MCF 10A (cell line): ENCODE measurements at regions not wholly inside any gene's neighbourhood (a gene's known extent, or its start where the extent isn't known, plus 50 kb on each side); places are given as distances from the start of the nearest gene placed in this dataset.

Source experiments
- BruUV-seq: library from RNA; stranded (reverse); fragments of 400-500 nt; replicated peaks from 2 replicates; lab custom pipeline; 2021; lab: Mats Ljungman, UMichigan
- CTCF ChIA-PET: fragments of 300-600 bp; sonication (Branson Sonifier 250); formaldehyde crosslinking; extraction: SDS; loops from one replicate; lab custom pipeline; 2021; ENCODE audit warnings: antibody characterized with exemption, inconsistent platforms; lab: Yijun Ruan, JAX
- POLR2A ChIA-PET: fragments of 300-600, 350-650 bp; sonication (Branson Sonifier 250); formaldehyde crosslinking; extraction: SDS; loops from one replicate; lab custom pipeline; 2020; ENCODE audit warnings: antibody characterized with exemption, inconsistent platforms; lab: Yijun Ruan, JAX
- DNase-seq: peaks from one replicate; pipeline ENCODE4 v3.0.0-alpha.2; 2018; ENCODE audit not compliant: unreplicated experiment
- H3K27ac Mint-ChIP-seq: one replicate; pipeline ENCODE4 v1.8.0; 2022; ENCODE audit warnings: mild to moderate bottlenecking, low read depth, mixed read lengths; ENCODE audit not compliant: unreplicated experiment
- H3K27me3 Mint-ChIP-seq: one replicate; pipeline ENCODE4 v1.8.0; 2022; ENCODE audit warnings: mixed read lengths; ENCODE audit not compliant: insufficient read depth, unreplicated experiment
- H3K36me3 Mint-ChIP-seq: one replicate; pipeline ENCODE4 v1.8.0; 2022; ENCODE audit warnings: mild to moderate bottlenecking, moderate library complexity, mixed read lengths; ENCODE audit not compliant: insufficient read depth, unreplicated experiment
- H3K4me1 Mint-ChIP-seq: one replicate; pipeline ENCODE4 v1.8.0; 2022; ENCODE audit warnings: mixed read lengths; ENCODE audit not compliant: insufficient read depth, unreplicated experiment
- H3K4me3 Mint-ChIP-seq: one replicate; pipeline ENCODE4 v1.8.0; 2022; ENCODE audit warnings: mild to moderate bottlenecking, moderate library complexity, mixed read lengths; ENCODE audit not compliant: unreplicated experiment
- H3K9me3 Mint-ChIP-seq: one replicate; pipeline ENCODE4 v1.8.0; 2022; ENCODE audit warnings: mixed read lengths; ENCODE audit not compliant: unreplicated experiment
- CTCF ChIP-seq: fragments of 200-600 bp; IDR thresholded peaks from one replicate; pipeline ENCODE4 v1.8.0; 2022; ENCODE audit warnings: antibody characterized with exemption, mild to moderate bottlenecking; ENCODE audit not compliant: unreplicated experiment
- intact Hi-C: fragments of 100-400 bp; cut with micrococcal nuclease; formaldehyde crosslinking; loops from 2 replicates; pipeline ENCODE4 v1.14.1; 2022

GRCh38 chr2:7673101-7673500 lies 755.9 kb downstream of the RNF144A start:
- H3K36me3 Mint-ChIP-seq = no peaks in the 10 kb centered on the region
- H3K27ac Mint-ChIP-seq = no peak overlapping the region
- H3K4me1 Mint-ChIP-seq = no peaks in the 10 kb centered on the region
- no peak for TF ChIP-seq CTCF
- POLR2A ChIA-PET = interaction anchor here (0.7 kb wide), 1 partner anchor 8 kb away, joined by 3 read pairs; no protein-coding TSS in a partner anchor
- intact Hi-C loops = loop anchor here (2.0 kb wide), 1 partner anchor 246 kb away; no protein-coding TSS in a partner anchor
- CTCF ChIA-PET = interaction anchor here (0.6 to 1.9 kb wide), 10 partner anchors 14 to 1217 kb away, joined by 3 to 6 read pairs (median 3); no protein-coding TSS in a partner anchor
- peaks cover 15% of the 10 kb centered on the region for H3K9me3 Mint-ChIP-seq
- no TSS peak for BruUV-seq
- no peak overlapping the region for H3K4me3 Mint-ChIP-seq
- H3K27me3 Mint-ChIP-seq = no peaks in the 10 kb centered on the region
- no peak for DNase-seq

GRCh38 chr2:7673853-7674252 lies 756.6 kb downstream of the RNF144A start:
- Mint-ChIP-seq H3K27me3 (no peaks in the 10 kb centered on the region), H3K9me3 (peaks cover 15% of the 10 kb centered on the region), H3K27ac (no peak overlapping the region), H3K36me3 (no peaks in the 10 kb centered on the region), H3K4me1 (no peaks in the 10 kb centered on the region), H3K4me3 (no peak overlapping the region)
- ChIA-PET CTCF (interaction anchor here (0.7 to 1.3 kb wide), 3 partner anchors 247 to 567 kb away, joined by 3 to 4 read pairs (median 3); no protein-coding TSS in a partner anchor), POLR2A (interaction anchor here (0.5 kb wide), 1 partner anchor 60 kb away, joined by 3 read pairs; no protein-coding TSS in a partner anchor)
- intact Hi-C loops = loop anchor here (2.0 kb wide), 1 partner anchor 247 kb away; no protein-coding TSS in a partner anchor
- no TSS peak for BruUV-seq
- TF ChIP-seq CTCF = no peak
- DNase-seq = peak; percentile 24

DNA sequence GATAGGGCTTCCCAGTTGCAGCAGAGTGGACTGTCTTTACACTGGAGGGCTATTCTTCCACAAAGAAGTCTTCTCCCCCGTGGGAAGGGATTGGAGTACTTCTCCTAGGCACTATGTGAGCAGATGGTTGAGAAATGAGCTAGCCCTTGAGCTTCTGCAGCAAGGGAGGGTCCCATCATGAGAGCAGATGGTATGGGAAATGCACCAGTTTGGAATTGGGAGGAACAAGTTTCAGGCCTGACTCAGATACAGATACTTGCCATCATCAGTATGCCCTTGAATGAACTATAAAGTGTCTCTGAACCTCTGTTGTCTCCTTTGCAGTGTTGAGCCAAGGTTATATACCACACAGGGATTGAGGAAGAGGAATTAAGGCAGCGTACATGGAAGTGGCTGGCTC lies 757.4 kb downstream of the RNF144A start:
- intact Hi-C loops = no loop called here
- no peak for TF ChIP-seq CTCF
- POLR2A ChIA-PET = no interaction called here

DNA sequence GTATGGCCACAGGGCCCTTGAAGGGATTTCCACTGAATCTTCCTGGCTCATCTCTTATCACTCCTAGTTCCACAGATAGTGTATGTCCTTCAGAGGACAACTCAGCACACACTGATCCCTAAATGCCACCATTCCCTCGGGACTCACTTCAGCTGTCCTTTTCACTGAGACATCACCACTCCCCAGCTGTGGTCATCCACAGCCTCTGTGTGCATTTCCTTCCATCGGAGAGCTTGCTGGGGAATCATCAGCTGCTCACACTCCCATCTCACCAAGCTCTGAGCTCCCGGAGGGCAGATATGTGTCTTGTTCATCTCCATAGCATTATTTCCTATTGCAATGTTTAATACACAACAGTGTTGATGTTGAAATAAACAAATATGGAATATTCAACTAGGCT lies 759.5 kb downstream of the RNF144A start:
- CTCF ChIA-PET = interaction anchor here (0.6 to 1.1 kb wide), 4 partner anchors 15 to 1005 kb away, joined by 3 to 4 read pairs (median 3); partner anchors contain the start of gene ID2
- Mint-ChIP-seq H3K4me1 (peaks cover 5% of the 10 kb centered on the region), H3K27ac (no peak overlapping the region), H3K9me3 (peaks cover 15% of the 10 kb centered on the region), H3K27me3 (no peaks in the 10 kb centered on the region), H3K36me3 (no peaks in the 10 kb centered on the region), H3K4me3 (no peak overlapping the region)
- TF ChIP-seq CTCF = no peak
- no peak for DNase-seq
- POLR2A ChIA-PET = no interaction called here
- intact Hi-C loops = no loop called here
- BruUV-seq = no TSS peak

More for the DNA sequence above, 757.4 kb downstream of the RNF144A start:
- peaks cover 15% of the 10 kb centered on the region for H3K9me3 Mint-ChIP-seq
- H3K4me1 Mint-ChIP-seq = no peaks in the 10 kb centered on the region
- H3K4me3 Mint-ChIP-seq = no peak overlapping the region
- H3K27ac Mint-ChIP-seq = no peak overlapping the region
- no TSS peak for BruUV-seq
- no peaks in the 10 kb centered on the region for H3K27me3 Mint-ChIP-seq
- CTCF ChIA-PET = interaction anchor here (0.5 to 1.3 kb wide), 4 partner anchors 27 to 853 kb away, joined by 3 to 4 read pairs (median 3); no protein-coding TSS in a partner anchor
- no peak for DNase-seq
- no peaks in the 10 kb centered on the region for H3K36me3 Mint-ChIP-seq
